ENCODE measurements at regions not wholly inside any gene's neighbourhood (a gene's known extent, or its start where the extent isn't known, plus 50 kb on each side); places are given as distances from the start of the nearest gene placed in this dataset.

GRCh38 chr17:6297119-6297518 lies 137.8 kb downstream of the AIPL1 start:
- Histone ChIP-seq H3K79me2 (ENCODE audit: low read depth) (no peaks in the 10 kb centered on the region), H3K9me2 (ENCODE audit: insufficient read depth) (no peaks in the 10 kb centered on the region), H2AFZ (no peak overlapping the region), H3K27me3 (ENCODE audit: insufficient read depth, low read depth) (peaks cover 51% of the 10 kb centered on the region), H3K36me3 (ENCODE audit: low read depth) (no peaks in the 10 kb centered on the region), H3K27ac (no peak overlapping the region), H4K20me1 (ENCODE audit: insufficient read depth) (no peaks in the 10 kb centered on the region; the same call in 1 of the 2 replicates), H3K4me1 (replicated peaks; ENCODE audit: insufficient read depth) (no peaks in the 10 kb centered on the region), H3K4me2 (no peak overlapping the region), H3K4me3 (no peak overlapping the region), H3F3A (ENCODE audit: insufficient read depth, low read depth) (no peaks in the 10 kb centered on the region), H3K9me3 (ENCODE audit: insufficient read depth, low read depth) (no peaks in the 10 kb centered on the region)
- ChIA-PET POLR2A (ENCODE audit: unreplicated experiment) (no interaction called here), CTCF (no interaction called here)
- intact Hi-C loops (cut with micrococcal nuclease; ENCODE audit: unreplicated experiment), result no loop called here
- no TSS peak for BruUV-seq (replicated peaks)
- no peak for DNase-seq
- TF ChIP-seq EZH2 (IDR thresholded peaks at IDR 0.05; ENCODE audit: low read depth), result no peak
- no peak for TF ChIP-seq CTCF (conservative IDR thresholded peaks at IDR 0.05)

- H3K4me3 ChIP-seq, result no peak overlapping the region
- no peaks in the 10 kb centered on the region for H3K79me2 ChIP-seq (ENCODE audit: low read depth)
- H3K9me3 ChIP-seq (ENCODE audit: insufficient read depth, low read depth), result no peaks in the 10 kb centered on the region
- H3K36me3 ChIP-seq (ENCODE audit: low read depth), result no peaks in the 10 kb centered on the region
- no peak overlapping the region for H3K27ac ChIP-seq
- no TSS peak for BruUV-seq (replicated peaks)
- ChIA-PET CTCF (no interaction called here), POLR2A (ENCODE audit: unreplicated experiment) (no interaction called here)
- no peak overlapping the region for H3K4me2 ChIP-seq
- H4K20me1 ChIP-seq (ENCODE audit: insufficient read depth), result no peaks in the 10 kb centered on the region
- peaks cover 78% of the 10 kb centered on the region for H3K27me3 ChIP-seq (ENCODE audit: insufficient read depth, low read depth)
- no peaks in the 10 kb centered on the region for H3F3A ChIP-seq (ENCODE audit: insufficient read depth, low read depth)
- no peaks in the 10 kb centered on the region for H3K4me1 ChIP-seq (replicated peaks; ENCODE audit: insufficient read depth)
- DNase-seq, result no peak
- no peaks in the 10 kb centered on the region for H3K9me2 ChIP-seq (ENCODE audit: insufficient read depth)
- intact Hi-C loops (cut with micrococcal nuclease; ENCODE audit: unreplicated experiment), result no loop called here
- no peak for TF ChIP-seq CTCF (conservative IDR thresholded peaks at IDR 0.05)
- TF ChIP-seq EZH2 (IDR thresholded peaks at IDR 0.05; ENCODE audit: low read depth), result no peak
- H2AFZ ChIP-seq, result no peak overlapping the region
These were observed 144.3 kb downstream of the AIPL1 start for GRCh38 chr17:6290488-6291196.

DNA sequence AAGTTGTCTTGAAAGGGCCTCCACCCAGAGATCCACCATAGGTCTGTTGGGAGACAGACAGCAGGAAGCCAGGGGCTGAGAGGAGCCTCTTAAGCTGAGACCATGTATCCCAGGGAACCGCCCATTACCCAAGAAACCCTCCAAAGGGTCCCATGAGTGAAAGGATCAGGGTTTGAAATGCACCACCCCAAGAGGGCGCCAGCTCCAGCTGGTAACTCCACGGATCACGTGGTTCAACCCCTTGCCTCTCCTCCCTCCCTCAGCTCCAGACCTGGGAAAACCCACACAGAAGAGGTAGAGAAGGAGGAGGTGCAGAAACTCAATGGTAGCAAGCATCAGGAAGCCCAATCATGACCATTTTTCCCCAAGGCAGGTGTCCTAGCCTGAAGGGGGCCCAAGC lies 148.7 kb downstream of the AIPL1 start:
- CTCF ChIA-PET, result no interaction called here
- intact Hi-C loops (cut with micrococcal nuclease; ENCODE audit: unreplicated experiment), result no loop called here

More for the DNA sequence above, 148.7 kb downstream of the AIPL1 start:
- POLR2A ChIA-PET (ENCODE audit: unreplicated experiment), result interaction anchor here (0.6 kb wide), 1 partner anchor 63 kb away, joined by 3 read pairs; no protein-coding TSS in a partner anchor
- Histone ChIP-seq H3K9me3 (ENCODE audit: insufficient read depth, low read depth) (no peaks in the 10 kb centered on the region), H2AFZ (no peak overlapping the region), H3K4me2 (no peak overlapping the region), H3K4me1 (replicated peaks; ENCODE audit: insufficient read depth) (no peaks in the 10 kb centered on the region), H3K9me2 (ENCODE audit: insufficient read depth) (no peaks in the 10 kb centered on the region), H4K20me1 (ENCODE audit: insufficient read depth) (no peaks in the 10 kb centered on the region), H3F3A (ENCODE audit: insufficient read depth, low read depth) (no peaks in the 10 kb centered on the region), H3K36me3 (ENCODE audit: low read depth) (no peaks in the 10 kb centered on the region), H3K27ac (no peak overlapping the region), H3K79me2 (ENCODE audit: low read depth) (no peaks in the 10 kb centered on the region), H3K4me3 (no peak overlapping the region), H3K27me3 (ENCODE audit: insufficient read depth, low read depth) (peaks cover 54% of the 10 kb centered on the region)
- no peak for TF ChIP-seq CTCF (conservative IDR thresholded peaks at IDR 0.05)
- BruUV-seq (replicated peaks), result no TSS peak
- DNase-seq, result no peak
